HG02970 (cell line): ENCODE measurements at regions not wholly inside any gene's neighbourhood (a gene's known extent, or its start where the extent isn't known, plus 50 kb on each side); places are given as distances from the start of the nearest gene placed in this dataset.
"Not testable (repeated sequence)": the region's sequence is repeated elsewhere in the genome, so short reads cannot be mapped to it uniquely, and the experiment has no call there.

Experiments
- ATAC-seq: cut with Tn5 transposase; IDR thresholded peaks from one replicate; pipeline ENCODE4 v1.9.1; 2021; ENCODE audit warnings: mild to moderate bottlenecking, moderate library complexity, moderate number of reproducible peaks; ENCODE audit not compliant: unreplicated experiment, low FRiP score

DNA sequence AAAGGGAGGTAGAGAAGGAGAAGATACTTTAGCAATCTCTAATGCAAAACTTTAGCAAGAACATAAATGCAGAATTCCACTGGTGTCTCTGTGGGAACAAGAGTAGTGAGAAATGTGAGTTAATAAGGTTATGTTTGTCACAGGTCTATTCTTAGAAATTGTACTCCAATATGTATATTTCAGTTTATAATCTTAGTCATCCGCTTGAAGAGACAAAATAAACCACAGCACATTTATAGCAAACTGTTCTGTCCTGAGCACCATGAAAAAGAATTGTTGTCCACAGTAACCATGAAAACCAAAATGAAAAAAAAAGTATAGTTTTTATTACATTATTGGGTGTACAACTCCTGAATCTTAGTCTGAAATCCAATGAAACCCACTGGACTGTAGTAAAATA is 93.6 kb upstream of the TSLP start:
- no peak for ATAC-seq

DNA sequence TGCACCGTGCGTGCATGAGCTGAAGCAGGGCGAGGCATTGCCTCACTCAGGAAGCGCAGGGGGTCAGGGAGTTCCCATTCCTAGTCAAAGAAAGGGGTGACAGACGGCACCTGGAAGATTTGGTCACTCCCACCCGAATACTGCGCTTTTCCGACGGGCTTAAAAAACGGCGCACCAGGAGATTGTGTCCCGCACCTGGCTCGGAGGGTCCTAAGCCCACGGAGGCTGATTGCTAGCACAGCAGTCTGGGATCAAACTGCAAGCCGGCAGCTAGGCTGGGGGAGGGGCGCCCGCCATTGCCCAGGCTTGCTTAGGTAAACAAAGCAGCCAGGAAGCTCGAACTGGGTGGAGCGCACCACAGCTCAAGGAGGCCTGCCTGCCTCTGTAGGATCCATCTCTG is 85.6 kb upstream of the TSLP start:
- not testable (repeated sequence) for ATAC-seq

DNA sequence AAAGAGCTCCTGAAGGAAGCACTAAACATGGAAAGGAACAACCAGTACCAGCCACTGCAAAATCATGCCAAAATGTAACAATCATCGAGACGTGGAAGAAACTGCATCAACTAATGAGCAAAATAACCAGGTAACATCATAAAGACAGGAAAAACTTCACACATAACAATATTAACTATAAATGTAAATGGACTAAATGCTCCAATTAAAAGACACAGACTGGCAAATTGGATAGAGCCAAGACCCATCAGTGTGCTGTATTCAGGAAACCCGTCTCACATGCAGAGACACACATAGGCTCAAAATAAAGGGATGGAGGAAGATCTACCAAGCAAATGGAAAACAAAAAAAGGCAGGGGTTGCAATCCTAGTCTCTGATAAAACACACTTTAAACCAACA is 83.9 kb upstream of the TSLP start:
- ATAC-seq = not testable (repeated sequence)

DNA sequence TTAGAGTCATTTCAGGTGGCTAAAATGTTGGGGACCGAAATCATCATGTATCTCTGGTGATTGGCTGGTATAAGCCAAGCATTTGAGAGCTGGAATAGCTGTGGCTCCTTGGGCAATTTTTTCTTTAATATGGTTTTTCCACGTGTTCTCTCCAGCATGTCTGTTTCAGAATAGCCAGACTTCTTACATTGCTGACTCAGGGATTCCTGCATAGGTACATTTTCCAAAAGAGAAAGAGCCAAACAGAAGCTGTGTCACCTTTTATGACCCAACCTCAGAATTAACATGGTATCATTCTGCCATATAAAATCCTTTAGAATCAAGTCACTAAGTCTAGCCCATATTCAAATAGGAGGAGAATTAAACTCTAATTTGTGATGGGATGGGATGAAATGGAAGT is 74.8 kb upstream of the TSLP start:
- ATAC-seq = no peak

DNA sequence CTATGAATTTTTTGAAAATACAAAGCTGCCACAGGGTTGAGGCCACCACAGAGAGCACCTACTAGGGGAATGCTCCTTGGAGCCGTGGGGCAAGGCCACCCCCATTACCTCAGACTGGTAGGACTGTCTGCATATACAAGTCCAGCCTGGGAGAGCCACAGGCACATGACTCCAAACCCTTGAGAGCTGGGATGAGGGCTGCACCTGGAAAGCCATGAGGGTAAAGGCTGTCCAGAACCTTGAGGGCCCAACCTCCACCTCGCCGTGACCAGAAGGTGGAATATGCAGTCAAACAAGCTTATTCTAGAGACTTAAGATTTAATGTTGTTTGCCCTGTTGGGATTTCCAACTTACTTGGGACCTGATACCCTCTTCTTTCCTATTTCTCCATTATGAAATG is 69.5 kb upstream of the TSLP start:
- ATAC-seq = no peak

DNA sequence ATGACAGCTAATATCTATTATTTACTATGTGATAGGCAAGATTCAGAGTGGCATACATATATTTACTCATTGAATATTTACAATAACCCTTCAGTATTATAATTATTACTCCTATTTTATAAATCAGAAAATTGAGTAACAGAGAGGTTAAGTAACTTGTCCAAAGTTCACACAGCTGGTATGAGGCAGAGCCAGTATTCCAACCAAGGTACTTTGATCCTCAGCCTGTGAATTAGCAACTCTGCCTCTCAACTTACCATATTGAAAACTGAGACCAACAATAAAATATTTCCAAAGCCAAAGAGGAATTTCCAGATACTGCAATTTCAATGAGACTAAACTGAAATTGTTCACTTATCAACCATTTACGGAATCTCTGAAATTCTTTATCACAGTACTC is 67.9 kb upstream of the TSLP start:
- ATAC-seq = no peak

DNA sequence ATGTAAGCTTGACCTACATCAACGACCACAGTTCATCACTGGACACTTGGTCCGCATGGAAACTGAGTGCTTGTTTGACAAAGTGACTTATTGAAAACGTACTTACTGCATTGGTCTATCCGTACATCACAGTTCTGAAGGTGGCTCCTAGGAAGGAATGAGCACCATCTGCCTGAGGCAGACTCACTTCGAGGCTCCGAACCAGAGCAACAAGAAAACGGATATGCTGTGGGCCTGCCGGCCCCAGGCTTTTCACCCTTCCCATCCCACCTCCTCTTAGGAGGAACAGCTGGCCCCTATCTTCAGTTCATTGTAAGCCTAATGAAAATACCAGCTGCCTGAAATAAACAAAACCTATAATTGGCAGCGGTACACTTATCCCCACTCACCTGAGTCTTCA is 67.2 kb upstream of the TSLP start:
- no peak for ATAC-seq

DNA sequence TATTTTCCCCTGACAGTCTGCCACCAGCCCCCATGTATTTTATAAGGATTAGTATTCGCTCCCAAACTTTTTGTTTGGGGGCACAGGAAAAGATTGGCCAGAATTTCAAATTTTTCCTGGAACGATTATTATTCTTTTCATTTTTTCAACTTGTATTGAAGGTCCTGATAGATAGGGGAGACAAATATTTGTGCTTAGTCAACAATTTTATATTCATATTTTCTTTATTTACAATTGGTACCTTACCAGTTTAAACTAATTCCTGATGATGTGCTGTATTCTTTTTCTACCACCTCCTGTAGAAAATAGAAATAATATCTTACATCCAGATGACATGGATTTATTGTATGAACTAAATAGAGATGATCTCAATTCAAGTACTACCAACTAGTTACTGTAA is 60.7 kb upstream of the TSLP start:
- ATAC-seq = no peak

DNA sequence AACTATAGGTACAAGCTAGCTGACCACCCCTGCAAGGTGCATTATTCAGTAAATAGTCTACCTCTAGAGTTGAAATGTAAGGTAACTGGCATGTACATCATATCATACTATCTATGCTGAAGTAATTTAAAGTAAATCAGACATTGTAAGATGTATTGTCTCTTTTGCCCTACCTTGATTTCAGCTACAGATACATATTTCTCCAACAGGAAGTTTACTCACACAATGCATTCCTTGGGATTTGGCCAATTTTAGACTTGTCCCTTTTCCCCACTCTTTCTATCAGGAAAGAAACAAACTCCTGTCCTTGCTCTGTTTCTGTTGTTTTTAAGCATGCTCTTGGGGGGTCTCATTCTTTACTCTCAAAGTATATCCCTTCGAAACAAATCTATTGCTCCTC is 58.5 kb upstream of the TSLP start:
- no peak for ATAC-seq

DNA sequence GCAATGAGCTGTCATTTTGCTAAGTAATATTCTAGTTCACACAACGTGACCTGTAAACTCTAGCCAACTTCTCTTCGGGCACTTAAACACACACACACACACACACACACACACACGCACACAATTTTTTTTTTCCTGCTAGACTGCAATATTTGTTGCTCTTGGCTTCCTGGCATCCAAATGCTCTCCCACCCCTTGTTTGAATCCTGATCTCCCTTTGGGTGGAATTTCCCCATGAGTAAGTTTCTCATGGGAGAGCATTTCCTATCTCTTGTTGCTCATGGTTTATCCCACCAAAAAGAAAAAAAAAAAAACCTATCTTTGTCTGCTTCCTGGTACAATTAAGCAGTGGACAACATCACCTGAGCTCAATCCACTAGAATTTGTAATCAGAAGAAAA is 54.7 kb upstream of the TSLP start:
- no peak for ATAC-seq

DNA sequence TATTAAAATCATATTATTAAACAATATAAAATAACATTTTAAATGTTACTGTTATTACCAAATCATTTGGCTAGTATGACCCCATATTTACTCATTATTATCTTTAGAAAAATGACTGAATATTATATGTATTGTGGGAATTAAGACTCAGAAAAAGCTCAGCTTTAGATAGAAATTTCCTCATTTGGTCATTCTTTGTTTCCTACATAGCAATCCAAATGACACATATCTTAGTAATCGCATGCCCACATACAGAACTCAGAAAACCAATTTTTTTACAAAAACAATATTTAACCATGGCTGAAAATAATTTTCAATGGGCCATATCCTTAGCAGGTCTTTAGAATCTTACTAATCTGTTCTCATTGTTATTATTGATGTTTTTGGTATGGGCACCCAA is 53.8 kb upstream of the TSLP start:
- ATAC-seq = no peak
